Small intestine (tissue), 7 donors: ENCODE measurements at regions not wholly inside any gene's neighbourhood (a gene's known extent, or its start where the extent isn't known, plus 50 kb on each side); places are given as distances from the start of the nearest gene placed in this dataset.
"Not testable (repeated sequence)": the region's sequence is repeated elsewhere in the genome, so short reads cannot be mapped to it uniquely, and the experiment has no call there.

Source experiments
- DNase-seq, 2 donors: peaks; one replicate each; pipeline versions ENCODE4 v3.0.0 to v3.0.0-alpha.2; 2013
- FAIRE-seq: peaks from 2 replicates; lab custom pipeline; 2012; peaks lifted over from hg19 to GRCh38; lab: Jason Lieb, UNC
- H3K27ac ChIP-seq, 3 donors: one replicate each; pipeline ENCODE4 v1.5.1; 2013; ENCODE audit warnings: low read length in 2 of 3, mild to moderate bottlenecking in 2 of 3, control low read depth in 1 of 3, inconsistent platforms in 1 of 3, low read depth in 1 of 3, moderate library complexity in 1 of 3
- H3K27me3 ChIP-seq, 3 donors: one replicate each; pipeline ENCODE4 v1.6.1; 2013; ENCODE audit warnings: low read length in 3 of 3, inconsistent platforms in 1 of 3; ENCODE audit not compliant: control insufficient read depth in 3 of 3, insufficient read depth in 3 of 3
- H3K36me3 ChIP-seq, 3 donors: one replicate each; pipeline ENCODE4 v1.6.1; 2013; ENCODE audit warnings: low read length in 3 of 3, inconsistent platforms in 1 of 3, low read depth in 1 of 3, mild to moderate bottlenecking in 1 of 3, moderate library complexity in 1 of 3; ENCODE audit not compliant: control insufficient read depth in 3 of 3, insufficient read depth in 2 of 3
- H3K4me1 ChIP-seq, 3 donors: one replicate each; pipeline ENCODE4 v1.6.1; 2013; ENCODE audit warnings: low read length in 2 of 3, inconsistent platforms in 1 of 3, low read depth in 1 of 3, mild to moderate bottlenecking in 1 of 3, moderate library complexity in 1 of 3; ENCODE audit not compliant: control insufficient read depth in 3 of 3, insufficient read depth in 2 of 3
- H3K4me3 ChIP-seq, 3 donors: one replicate each; pipeline ENCODE4 v1.5.1; 2013; ENCODE audit warnings: low read length in 3 of 3, control low read depth in 1 of 3, inconsistent platforms in 1 of 3, low read depth in 1 of 3, mild to moderate bottlenecking in 1 of 3, moderate library complexity in 1 of 3
- H3K9me3 ChIP-seq, 2 donors: one replicate each; pipeline ENCODE4 v1.6.1; 2013; ENCODE audit warnings: low read depth in 1 of 2, low read length in 1 of 2; ENCODE audit not compliant: control insufficient read depth in 2 of 2, insufficient read depth in 1 of 2
- WGBS, 3 donors: extraction: QIAGEN DNeasy Blood & Tissue Kit; methylation state at CpG; one replicate each; pipeline ENCODE4 v1.1.7; 2013; 5-methylcytosine and 5-hydroxymethylcytosine counted together
- donor health status: healthy with polysubstance abuse.
- donor health status: control.
- donor health status: control.
- donor health status: Bipolar disorder and iron deficiency.
- donor health status: healthy.

- WGBS, 3 donors = 66 to 92% (median 70%) methylated on average over 2 of the region's 2 CpGs
- no peak overlapping the region for H3K27ac ChIP-seq
- no peaks in the 10 kb centered on the region for H3K36me3 ChIP-seq
- FAIRE-seq (no peak), DNase-seq (no peak)
- peaks cover 0 to 5% (median 0%) of the 10 kb centered on the region in 3 donors for H3K4me1 ChIP-seq
- H3K9me3 ChIP-seq = no peaks in the 10 kb centered on the region
- no peaks in the 10 kb centered on the region for H3K27me3 ChIP-seq
- H3K4me3 ChIP-seq = no peak overlapping the region
These were observed 163.0 kb downstream of the SIM1 start for GRCh38 chr6:100301731-100302130.

GRCh38 chr6:100300221-100300736 lies 164.4 kb downstream of the SIM1 start:
- H3K27me3 ChIP-seq = no peaks in the 10 kb centered on the region
- FAIRE-seq (no peak), DNase-seq (peak in 1 of 2 donors; percentile 45)
- H3K4me1 ChIP-seq = peaks cover 0 to 5% (median 0%) of the 10 kb centered on the region in 3 donors
- H3K9me3 ChIP-seq = no peaks in the 10 kb centered on the region
- no peaks in the 10 kb centered on the region for H3K36me3 ChIP-seq
- H3K27ac ChIP-seq = peak overlapping the region in 1 of 3 donors; percentile 48
- no peak overlapping the region for H3K4me3 ChIP-seq
- 64 to 87% (median 68%) methylated on average over 3 of the region's 3 CpGs for WGBS, 3 donors

GRCh38 chr6:100296810-100297544 lies 167.7 kb downstream of the SIM1 start:
- WGBS, 3 donors = 65 to 71% (median 66%) methylated on average over 3 of the region's 3 CpGs
- no peak overlapping the region for H3K4me3 ChIP-seq
- no peak for FAIRE-seq
- DNase-seq = no peak
- H3K4me1 ChIP-seq = peaks cover 0 to 5% (median 0%) of the 10 kb centered on the region in 3 donors
- H3K9me3 ChIP-seq = no peaks in the 10 kb centered on the region
- no peak overlapping the region for H3K27ac ChIP-seq
- H3K27me3 ChIP-seq = no peaks in the 10 kb centered on the region
- H3K36me3 ChIP-seq = no peaks in the 10 kb centered on the region

GRCh38 chr6:100295172-100295571 lies 169.5 kb downstream of the SIM1 start:
- H3K36me3 ChIP-seq, DNase-seq, H3K27me3 ChIP-seq, H3K4me3 ChIP-seq, FAIRE-seq, H3K9me3 ChIP-seq, H3K4me1 ChIP-seq, H3K27ac ChIP-seq: not testable (repeated sequence)
- 87 to 99% (median 88%) methylated on average over 4 of the region's 4 CpGs for WGBS, 3 donors

- Histone ChIP-seq H3K4me1 (no peaks in the 10 kb centered on the region), H3K9me3 (no peaks in the 10 kb centered on the region), H3K36me3 (no peaks in the 10 kb centered on the region), H3K4me3 (no peak overlapping the region), H3K27me3 (no peaks in the 10 kb centered on the region), H3K27ac (no peak overlapping the region)
- 62 to 68% (median 64%) methylated on average over 2 of the region's 2 CpGs for WGBS, 3 donors
- FAIRE-seq (no peak), DNase-seq (no peak)
These were observed 175.4 kb downstream of the SIM1 start for GRCh38 chr6:100289285-100289684.

- H3K36me3 ChIP-seq = no peaks in the 10 kb centered on the region
- whole genome bisulfite sequencing, 3 donors = 85 to 93% (median 88%) methylated on average over 4 of the region's 4 CpGs
- H3K4me1 ChIP-seq = no peaks in the 10 kb centered on the region
- no peaks in the 10 kb centered on the region for H3K27me3 ChIP-seq
- DNase-seq (no peak), FAIRE-seq (no peak)
- H3K4me3 ChIP-seq = no peak overlapping the region
- H3K27ac ChIP-seq = no peak overlapping the region
- no peaks in the 10 kb centered on the region for H3K9me3 ChIP-seq
These were observed 176.4 kb downstream of the SIM1 start for GRCh38 chr6:100288311-100288710.

GRCh38 chr6:100283285-100283684 lies 181.4 kb downstream of the SIM1 start:
- FAIRE-seq = no peak
- no peaks in the 10 kb centered on the region for H3K36me3 ChIP-seq
- H3K27me3 ChIP-seq = peaks cover 0 to 12% (median 0%) of the 10 kb centered on the region in 3 donors
- H3K27ac ChIP-seq = no peak overlapping the region
- H3K4me3 ChIP-seq = no peak overlapping the region
- DNase-seq = no peak
- no peaks in the 10 kb centered on the region for H3K4me1 ChIP-seq
- H3K9me3 ChIP-seq = no peaks in the 10 kb centered on the region

GRCh38 chr6:100281471-100281901 lies 183.2 kb downstream of the SIM1 start:
- H3K4me1 ChIP-seq = no peaks in the 10 kb centered on the region
- FAIRE-seq (no peak), DNase-seq (peak in 1 of 2 donors; percentile 10)
- no peaks in the 10 kb centered on the region for H3K36me3 ChIP-seq
- H3K27me3 ChIP-seq = peaks cover 0 to 12% (median 0%) of the 10 kb centered on the region in 3 donors
- WGBS, 3 donors = 11 to 14% (median 12%) methylated on average over 17 of the region's 17 CpGs
- peak overlapping the region in 1 of 3 donors; percentile 11 for H3K4me3 ChIP-seq
- no peaks in the 10 kb centered on the region for H3K9me3 ChIP-seq
- H3K27ac ChIP-seq = no peak overlapping the region
